GM19239 (cell line): ENCODE measurements at regions not wholly inside any gene's neighbourhood (a gene's known extent, or its start where the extent isn't known, plus 50 kb on each side); places are given as distances from the start of the nearest gene placed in this dataset.

Experiments used
- DNase-seq: peaks from one replicate; pipeline ENCODE4 v3.0.0; 2011; ENCODE audit warnings: low spot score; ENCODE audit not compliant: insufficient read length
- FAIRE-seq: peaks from 2 replicates; lab custom pipeline; 2011; peaks lifted over from hg19 to GRCh38; lab: Jason Lieb, UNC

GRCh38 chr11:133724116-133724515, 121.2 kb downstream of the SPATA19 start:
- no peak for DNase-seq
- no peak for FAIRE-seq

GRCh38 chr11:133723056-133723455, 122.3 kb downstream of the SPATA19 start:
- FAIRE-seq (no peak), DNase-seq (no peak)

- FAIRE-seq (no peak), DNase-seq (no peak)
Measured at GRCh38 chr11:133720951-133721350, 124.4 kb downstream of the SPATA19 start.

- DNase-seq (no peak), FAIRE-seq (no peak)
Measured at GRCh38 chr11:133719532-133720235, 125.6 kb downstream of the SPATA19 start.

GRCh38 chr11:133718831-133719230, 126.5 kb downstream of the SPATA19 start:
- no peak for DNase-seq
- no peak for FAIRE-seq

- FAIRE-seq: no peak
Measured at GRCh38 chr11:133718238-133718637, 127.1 kb downstream of the SPATA19 start.

GRCh38 chr11:133716602-133717001, 128.7 kb downstream of the SPATA19 start:
- FAIRE-seq (no peak), DNase-seq (no peak)

More at GRCh38 chr11:133718238-133718637, 127.1 kb downstream of the SPATA19 start:
- no peak for DNase-seq

GRCh38 chr11:133715602-133716001, 129.7 kb downstream of the SPATA19 start:
- DNase-seq (no peak), FAIRE-seq (no peak)

- FAIRE-seq: no peak
- no peak for DNase-seq
Measured at GRCh38 chr11:133714471-133715375, 130.6 kb downstream of the SPATA19 start.

- no peak for FAIRE-seq
- no peak for DNase-seq
Measured at GRCh38 chr11:133713844-133714243, 131.5 kb downstream of the SPATA19 start.

- DNase-seq: no peak
- no peak for FAIRE-seq
Measured at GRCh38 chr11:133713406-133713805, 131.9 kb downstream of the SPATA19 start.

- FAIRE-seq (no peak), DNase-seq (no peak)
Measured at GRCh38 chr11:133712051-133712560, 133.2 kb downstream of the SPATA19 start.

GRCh38 chr11:133711545-133711944, 133.8 kb downstream of the SPATA19 start:
- FAIRE-seq: no peak
- DNase-seq: no peak

GRCh38 chr11:133710681-133711240, 134.6 kb downstream of the SPATA19 start:
- no peak for FAIRE-seq

GRCh38 chr11:133710241-133710640, 135.1 kb downstream of the SPATA19 start:
- no peak for DNase-seq
- no peak for FAIRE-seq

More at GRCh38 chr11:133710681-133711240, 134.6 kb downstream of the SPATA19 start:
- DNase-seq: no peak

GRCh38 chr11:133708547-133709051, 136.7 kb downstream of the SPATA19 start:
- FAIRE-seq (no peak), DNase-seq (no peak)

- DNase-seq: no peak
- no peak for FAIRE-seq
Measured at GRCh38 chr11:133706925-133707794, 138.2 kb downstream of the SPATA19 start.

GRCh38 chr11:133705873-133706272, 139.4 kb downstream of the SPATA19 start:
- no peak for FAIRE-seq
- DNase-seq: no peak

- FAIRE-seq (no peak), DNase-seq (no peak)
Measured at GRCh38 chr11:133705074-133705648, 140.2 kb downstream of the SPATA19 start.
